ENCODE measurements at regions not wholly inside any gene's neighbourhood (a gene's known extent, or its start where the extent isn't known, plus 50 kb on each side); places are given as distances from the start of the nearest gene placed in this dataset.

DNA sequence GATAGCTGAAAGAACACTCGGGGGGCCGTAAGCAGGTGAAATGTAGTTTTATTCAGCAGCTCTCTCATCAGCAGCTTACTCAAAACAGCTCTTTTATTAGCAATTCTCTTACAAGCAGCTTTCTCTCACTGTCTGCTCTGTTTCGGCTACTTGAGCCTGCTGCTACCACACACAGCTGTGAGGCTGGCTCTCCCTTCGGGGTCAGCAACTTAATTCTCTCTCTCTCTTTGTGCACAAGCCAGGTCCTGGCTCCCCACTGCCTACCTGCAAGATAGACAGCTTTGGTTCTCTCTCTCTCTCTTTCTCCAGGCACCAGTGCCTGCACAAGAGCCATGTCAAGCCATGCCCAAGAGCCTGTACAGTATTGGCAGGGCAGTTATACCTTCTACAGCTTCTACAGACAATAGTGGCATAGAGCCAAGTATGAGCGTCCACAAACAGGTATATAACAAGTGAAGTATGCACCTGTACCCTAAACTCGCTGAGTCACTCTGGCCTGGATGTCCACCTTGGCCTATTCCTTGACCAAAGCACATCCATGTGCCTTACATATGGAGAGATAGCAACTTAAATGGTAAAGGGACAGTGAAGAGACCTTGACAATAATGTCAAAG is 110.8 kb downstream of the MTNR1B start:
- Histone ChIP-seq H3K36me3 (ENCODE audit: low read depth) (no peaks in the 10 kb centered on the region), H3K4me2 (no peak overlapping the region), H3K27ac (no peak overlapping the region), H3F3A (ENCODE audit: insufficient read depth, low read depth) (no peaks in the 10 kb centered on the region), H3K79me2 (ENCODE audit: low read depth) (no peaks in the 10 kb centered on the region), H2AFZ (no peak overlapping the region), H3K9me3 (ENCODE audit: insufficient read depth, low read depth) (no peaks in the 10 kb centered on the region), H3K4me3 (no peak overlapping the region), H3K9me2 (ENCODE audit: insufficient read depth) (no peaks in the 10 kb centered on the region), H4K20me1 (ENCODE audit: insufficient read depth) (no peaks in the 10 kb centered on the region), H3K4me1 (replicated peaks; ENCODE audit: insufficient read depth) (peaks cover 4% of the 10 kb centered on the region; the same call in 1 of the 2 replicates), H3K27me3 (ENCODE audit: insufficient read depth, low read depth) (no peaks in the 10 kb centered on the region)
- BruUV-seq (replicated peaks): no TSS peak
- ChIA-PET POLR2A (ENCODE audit: unreplicated experiment) (no interaction called here), CTCF (no interaction called here)
- intact Hi-C loops (cut with micrococcal nuclease; ENCODE audit: unreplicated experiment): no loop called here
- TF ChIP-seq EZH2 (IDR thresholded peaks at IDR 0.05; ENCODE audit: low read depth): no peak
- no peak for DNase-seq

DNA sequence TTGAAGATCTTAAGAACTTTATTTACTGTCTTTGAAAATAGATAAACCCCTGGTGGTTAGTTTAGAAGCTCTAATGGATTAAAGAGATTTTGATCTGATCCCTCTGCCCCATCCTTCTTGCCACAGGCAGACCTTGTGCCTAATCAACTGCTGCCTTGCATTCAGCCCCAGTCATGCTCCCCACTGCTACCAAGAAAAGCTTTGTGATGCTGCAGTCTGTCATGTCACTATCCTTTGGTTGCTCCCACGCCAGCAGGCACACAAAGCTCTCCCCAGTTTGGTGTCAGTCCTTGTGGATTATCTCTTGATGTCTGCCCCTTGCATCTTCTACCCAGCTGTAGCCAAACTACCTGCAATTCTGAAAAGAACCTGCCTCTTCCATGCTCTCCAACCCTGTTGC is 112.2 kb downstream of the MTNR1B start:
- H3K4me3 ChIP-seq: no peak overlapping the region
- peaks cover 4% of the 10 kb centered on the region; the same call in 1 of the 2 replicates for H3K4me1 ChIP-seq (replicated peaks; ENCODE audit: insufficient read depth)
- no peak overlapping the region for H3K4me2 ChIP-seq
- peaks cover 2% of the 10 kb centered on the region; the same call in 1 of the 2 replicates for H3K9me2 ChIP-seq (ENCODE audit: insufficient read depth)
- no peaks in the 10 kb centered on the region for H3K9me3 ChIP-seq (ENCODE audit: insufficient read depth, low read depth)
- ChIA-PET POLR2A (ENCODE audit: unreplicated experiment) (no interaction called here), CTCF (no interaction called here)
- no peaks in the 10 kb centered on the region for H3K36me3 ChIP-seq (ENCODE audit: low read depth)
- H3K27ac ChIP-seq: no peak overlapping the region
- H3K79me2 ChIP-seq (ENCODE audit: low read depth): no peaks in the 10 kb centered on the region
- H3F3A ChIP-seq (ENCODE audit: insufficient read depth, low read depth): no peaks in the 10 kb centered on the region
- no peak overlapping the region for H2AFZ ChIP-seq
- H3K27me3 ChIP-seq (ENCODE audit: insufficient read depth, low read depth): no peaks in the 10 kb centered on the region
- BruUV-seq (replicated peaks): no TSS peak
- no peaks in the 10 kb centered on the region for H4K20me1 ChIP-seq (ENCODE audit: insufficient read depth)
- intact Hi-C loops (cut with micrococcal nuclease; ENCODE audit: unreplicated experiment): no loop called here
- TF ChIP-seq, protein P1, sequence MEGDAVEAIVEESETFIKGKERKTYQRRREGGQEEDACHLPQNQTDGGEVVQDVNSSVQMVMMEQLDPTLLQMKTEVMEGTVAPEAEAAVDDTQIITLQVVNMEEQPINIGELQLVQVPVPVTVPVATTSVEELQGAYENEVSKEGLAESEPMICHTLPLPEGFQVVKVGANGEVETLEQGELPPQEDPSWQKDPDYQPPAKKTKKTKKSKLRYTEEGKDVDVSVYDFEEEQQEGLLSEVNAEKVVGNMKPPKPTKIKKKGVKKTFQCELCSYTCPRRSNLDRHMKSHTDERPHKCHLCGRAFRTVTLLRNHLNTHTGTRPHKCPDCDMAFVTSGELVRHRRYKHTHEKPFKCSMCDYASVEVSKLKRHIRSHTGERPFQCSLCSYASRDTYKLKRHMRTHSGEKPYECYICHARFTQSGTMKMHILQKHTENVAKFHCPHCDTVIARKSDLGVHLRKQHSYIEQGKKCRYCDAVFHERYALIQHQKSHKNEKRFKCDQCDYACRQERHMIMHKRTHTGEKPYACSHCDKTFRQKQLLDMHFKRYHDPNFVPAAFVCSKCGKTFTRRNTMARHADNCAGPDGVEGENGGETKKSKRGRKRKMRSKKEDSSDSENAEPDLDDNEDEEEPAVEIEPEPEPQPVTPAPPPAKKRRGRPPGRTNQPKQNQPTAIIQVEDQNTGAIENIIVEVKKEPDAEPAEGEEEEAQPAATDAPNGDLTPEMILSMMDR (conservative IDR thresholded peaks at IDR 0.05): no peak
- TF ChIP-seq EZH2 (IDR thresholded peaks at IDR 0.05; ENCODE audit: low read depth): no peak
- DNase-seq: no peak

DNA sequence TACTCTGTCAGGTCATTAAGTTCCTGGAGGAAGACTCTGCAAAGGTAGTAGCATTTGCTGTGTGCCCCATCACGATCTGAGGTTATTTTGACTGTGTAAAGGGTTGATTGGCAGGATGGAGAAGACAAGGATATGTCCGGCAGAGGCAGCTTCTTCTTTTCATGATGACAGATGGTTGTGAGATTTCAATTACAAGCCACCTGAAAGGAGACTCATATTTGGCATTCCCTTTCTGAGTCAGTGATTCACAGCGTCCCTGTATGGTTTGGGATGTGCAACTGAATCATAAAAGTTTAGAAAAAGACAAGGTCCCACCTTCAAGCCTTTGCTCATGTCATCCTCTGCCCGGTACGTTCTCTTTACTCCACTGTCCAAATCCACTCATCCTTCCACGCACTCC is 113.4 kb downstream of the MTNR1B start:
- Histone ChIP-seq H3K27ac (no peak overlapping the region), H3K9me3 (ENCODE audit: insufficient read depth, low read depth) (no peaks in the 10 kb centered on the region), H3K4me2 (no peak overlapping the region), H4K20me1 (ENCODE audit: insufficient read depth) (no peaks in the 10 kb centered on the region), H3K36me3 (ENCODE audit: low read depth) (no peaks in the 10 kb centered on the region), H2AFZ (no peak overlapping the region), H3K27me3 (ENCODE audit: insufficient read depth, low read depth) (no peaks in the 10 kb centered on the region), H3K79me2 (ENCODE audit: low read depth) (no peaks in the 10 kb centered on the region), H3K9me2 (ENCODE audit: insufficient read depth) (peaks cover 3% of the 10 kb centered on the region; the same call in 1 of the 2 replicates), H3F3A (ENCODE audit: insufficient read depth, low read depth) (no peaks in the 10 kb centered on the region), H3K4me1 (replicated peaks; ENCODE audit: insufficient read depth) (peaks cover 4% of the 10 kb centered on the region; the same call in 1 of the 2 replicates), H3K4me3 (no peak overlapping the region)
- TF ChIP-seq, protein P1 (conservative IDR thresholded peaks at IDR 0.05): no peak
- TF ChIP-seq EZH2 (IDR thresholded peaks at IDR 0.05; ENCODE audit: low read depth): no peak
- POLR2A ChIA-PET (ENCODE audit: unreplicated experiment): no interaction called here
- no peak for DNase-seq
- CTCF ChIA-PET: no interaction called here
- BruUV-seq (replicated peaks): no TSS peak
- intact Hi-C loops (cut with micrococcal nuclease; ENCODE audit: unreplicated experiment): no loop called here
